Parathyroid adenoma (tissue), 2 donors: ENCODE measurements at regions not wholly inside any gene's neighbourhood (a gene's known extent, or its start where the extent isn't known, plus 50 kb on each side); places are given as distances from the start of the nearest gene placed in this dataset.

Source experiments
- H2AFZ ChIP-seq: fragments of 300-600 bp; sonication (generic); one replicate; pipeline ENCODE4 v1.7.0; 2017; ENCODE audit warnings: antibody characterized with exemption, mild to moderate bottlenecking
- H3K27ac ChIP-seq: fragments of 300-600 bp; sonication (generic); one replicate; pipeline ENCODE4 v1.7.0; 2017
- H3K27me3 ChIP-seq: fragments of 300-600 bp; sonication (generic); one replicate; pipeline ENCODE4 v1.7.0; 2017; ENCODE audit warnings: low read length; ENCODE audit not compliant: control insufficient read depth, insufficient read depth
- H3K36me3 ChIP-seq: fragments of 300-600 bp; sonication (generic); one replicate; pipeline ENCODE4 v1.7.0; 2017; ENCODE audit warnings: low read length; ENCODE audit not compliant: control insufficient read depth, insufficient read depth
- H3K4me1 ChIP-seq: fragments of 300-600 bp; sonication (generic); one replicate; pipeline ENCODE4 v1.7.0; 2017; ENCODE audit warnings: control low read depth
- H3K4me2 ChIP-seq: fragments of 300-600 bp; sonication (generic); one replicate; pipeline ENCODE4 v1.7.0; 2017; ENCODE audit warnings: low read length
- H3K4me3 ChIP-seq: fragments of 300-600 bp; sonication (generic); one replicate; pipeline ENCODE4 v1.7.0; 2017; ENCODE audit warnings: low read depth, low read length
- H3K79me2 ChIP-seq: fragments of 300-600 bp; sonication (generic); one replicate; pipeline ENCODE4 v1.7.0; 2017; ENCODE audit warnings: control low read depth
- H3K9ac ChIP-seq: fragments of 300-600 bp; sonication (generic); one replicate; pipeline ENCODE4 v1.7.0; 2017; ENCODE audit warnings: mild to moderate bottlenecking
- H3K9me3 ChIP-seq: fragments of 300-600 bp; sonication (generic); one replicate; pipeline ENCODE4 v1.7.0; 2017; ENCODE audit warnings: low read length; ENCODE audit not compliant: control insufficient read depth
- TF ChIP-seq, protein P1 (sequence below): fragments of 300-600 bp; sonication (generic); IDR thresholded peaks from one replicate; pipeline ENCODE4 v1.7.0; 2017; ENCODE audit warnings: antibody characterized with exemption, mild to moderate bottlenecking
- donor health status: primary hyperparathyroidism.

DNA sequence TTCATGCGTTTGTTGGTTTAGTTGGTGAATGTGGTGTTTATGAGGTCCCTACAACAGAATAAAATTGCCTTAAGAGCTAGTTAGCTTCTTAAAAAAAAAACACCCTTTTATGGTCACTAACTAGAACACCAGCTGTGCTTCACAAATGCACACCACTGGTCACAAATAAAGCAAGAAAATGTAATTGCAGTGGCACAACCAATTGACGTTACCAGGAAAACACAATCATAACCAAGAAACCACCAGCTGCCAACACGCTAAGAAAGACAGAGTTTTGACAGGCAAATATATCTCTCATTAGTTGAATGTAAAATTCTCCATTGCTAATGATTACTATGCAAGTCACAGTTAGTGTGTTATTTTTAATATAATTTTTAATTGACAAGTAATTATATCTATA lies 389.9 kb downstream of the ADAMTS20 start:
- TF ChIP-seq, protein P1, sequence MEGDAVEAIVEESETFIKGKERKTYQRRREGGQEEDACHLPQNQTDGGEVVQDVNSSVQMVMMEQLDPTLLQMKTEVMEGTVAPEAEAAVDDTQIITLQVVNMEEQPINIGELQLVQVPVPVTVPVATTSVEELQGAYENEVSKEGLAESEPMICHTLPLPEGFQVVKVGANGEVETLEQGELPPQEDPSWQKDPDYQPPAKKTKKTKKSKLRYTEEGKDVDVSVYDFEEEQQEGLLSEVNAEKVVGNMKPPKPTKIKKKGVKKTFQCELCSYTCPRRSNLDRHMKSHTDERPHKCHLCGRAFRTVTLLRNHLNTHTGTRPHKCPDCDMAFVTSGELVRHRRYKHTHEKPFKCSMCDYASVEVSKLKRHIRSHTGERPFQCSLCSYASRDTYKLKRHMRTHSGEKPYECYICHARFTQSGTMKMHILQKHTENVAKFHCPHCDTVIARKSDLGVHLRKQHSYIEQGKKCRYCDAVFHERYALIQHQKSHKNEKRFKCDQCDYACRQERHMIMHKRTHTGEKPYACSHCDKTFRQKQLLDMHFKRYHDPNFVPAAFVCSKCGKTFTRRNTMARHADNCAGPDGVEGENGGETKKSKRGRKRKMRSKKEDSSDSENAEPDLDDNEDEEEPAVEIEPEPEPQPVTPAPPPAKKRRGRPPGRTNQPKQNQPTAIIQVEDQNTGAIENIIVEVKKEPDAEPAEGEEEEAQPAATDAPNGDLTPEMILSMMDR: no peak
- Histone ChIP-seq H3K9ac (no peak overlapping the region), H3K36me3 (no peaks in the 10 kb centered on the region), H3K4me2 (no peak overlapping the region), H3K27me3 (no peaks in the 10 kb centered on the region), H3K27ac (no peak overlapping the region), H3K4me3 (no peak overlapping the region), H2AFZ (no peak overlapping the region), H3K9me3 (no peaks in the 10 kb centered on the region), H3K79me2 (no peaks in the 10 kb centered on the region), H3K4me1 (no peaks in the 10 kb centered on the region)

DNA sequence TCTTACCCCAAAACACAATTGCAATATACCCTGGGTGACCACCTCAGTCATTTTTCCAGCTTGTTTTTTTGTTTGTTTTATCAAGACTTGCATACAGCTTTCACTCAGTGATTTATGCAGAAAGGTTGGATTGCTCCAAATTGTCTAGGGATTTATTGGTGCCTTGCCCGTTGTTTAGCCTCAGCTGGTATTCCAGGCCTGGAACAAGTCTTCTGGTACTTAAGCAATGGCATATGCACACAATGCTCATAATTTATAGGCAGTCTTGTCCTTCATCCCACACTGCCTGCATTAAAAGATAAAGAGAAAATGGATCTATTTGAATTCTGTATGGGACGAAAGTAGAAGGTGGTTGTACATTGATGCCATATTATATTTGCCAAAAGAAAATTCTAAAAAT lies 392.5 kb downstream of the ADAMTS20 start:
- Histone ChIP-seq H3K4me3 (no peak overlapping the region), H3K36me3 (no peaks in the 10 kb centered on the region), H3K9me3 (no peaks in the 10 kb centered on the region), H3K9ac (no peak overlapping the region), H3K27me3 (no peaks in the 10 kb centered on the region), H3K4me2 (no peak overlapping the region), H3K79me2 (no peaks in the 10 kb centered on the region), H3K4me1 (no peaks in the 10 kb centered on the region), H3K27ac (no peak overlapping the region), H2AFZ (no peak overlapping the region)
- TF ChIP-seq, protein P1: no peak

DNA sequence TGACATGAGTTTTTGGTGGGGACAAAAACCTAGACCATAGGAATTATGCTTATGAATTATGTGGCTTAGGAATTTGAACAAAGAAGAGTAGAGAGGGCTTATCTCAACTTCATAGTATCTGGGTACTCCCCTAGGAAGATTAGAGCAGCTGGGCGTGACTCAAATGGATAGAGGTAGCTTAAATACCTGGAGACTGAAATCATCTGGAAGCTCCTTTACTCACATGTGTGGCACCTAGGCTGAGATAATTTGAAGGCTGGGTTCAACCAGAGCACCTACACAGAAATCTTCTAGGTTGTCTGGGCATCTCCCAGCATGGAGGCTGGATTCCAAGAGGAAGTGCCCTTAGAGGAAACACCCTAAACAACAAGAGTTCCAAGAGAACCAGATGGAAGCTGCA lies 393.9 kb downstream of the ADAMTS20 start:
- Histone ChIP-seq H2AFZ (no peak overlapping the region), H3K27ac (no peak overlapping the region), H3K9ac (no peak overlapping the region), H3K9me3 (no peaks in the 10 kb centered on the region), H3K79me2 (no peaks in the 10 kb centered on the region), H3K36me3 (no peaks in the 10 kb centered on the region), H3K4me1 (no peaks in the 10 kb centered on the region), H3K4me2 (no peak overlapping the region), H3K27me3 (no peaks in the 10 kb centered on the region), H3K4me3 (no peak overlapping the region)
- TF ChIP-seq, protein P1: no peak

DNA sequence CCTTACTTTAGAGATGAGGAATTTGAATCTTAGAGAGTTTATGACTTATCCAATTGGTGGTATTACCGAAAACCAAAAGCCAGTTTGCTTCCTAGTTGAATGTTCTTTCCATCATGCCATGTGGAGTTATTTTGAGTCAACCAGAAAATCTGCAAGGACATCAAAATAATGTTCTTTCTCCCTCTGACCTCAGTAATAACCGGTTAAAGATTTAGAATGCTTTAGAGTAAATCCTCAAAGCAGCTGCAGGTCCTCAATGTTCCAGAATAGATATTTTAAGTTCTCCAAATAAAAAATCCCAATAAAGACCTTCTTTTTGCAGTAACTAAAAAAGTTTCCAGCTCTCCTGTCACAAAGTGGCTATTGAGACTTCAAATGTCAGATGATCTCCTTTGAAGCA lies 396.6 kb downstream of the ADAMTS20 start:
- Histone ChIP-seq H3K9me3 (no peaks in the 10 kb centered on the region), H3K79me2 (no peaks in the 10 kb centered on the region), H3K4me2 (no peak overlapping the region), H2AFZ (no peak overlapping the region), H3K4me1 (no peaks in the 10 kb centered on the region), H3K27ac (no peak overlapping the region), H3K27me3 (no peaks in the 10 kb centered on the region), H3K36me3 (no peaks in the 10 kb centered on the region), H3K9ac (no peak overlapping the region), H3K4me3 (no peak overlapping the region)
- TF ChIP-seq, protein P1: no peak

DNA sequence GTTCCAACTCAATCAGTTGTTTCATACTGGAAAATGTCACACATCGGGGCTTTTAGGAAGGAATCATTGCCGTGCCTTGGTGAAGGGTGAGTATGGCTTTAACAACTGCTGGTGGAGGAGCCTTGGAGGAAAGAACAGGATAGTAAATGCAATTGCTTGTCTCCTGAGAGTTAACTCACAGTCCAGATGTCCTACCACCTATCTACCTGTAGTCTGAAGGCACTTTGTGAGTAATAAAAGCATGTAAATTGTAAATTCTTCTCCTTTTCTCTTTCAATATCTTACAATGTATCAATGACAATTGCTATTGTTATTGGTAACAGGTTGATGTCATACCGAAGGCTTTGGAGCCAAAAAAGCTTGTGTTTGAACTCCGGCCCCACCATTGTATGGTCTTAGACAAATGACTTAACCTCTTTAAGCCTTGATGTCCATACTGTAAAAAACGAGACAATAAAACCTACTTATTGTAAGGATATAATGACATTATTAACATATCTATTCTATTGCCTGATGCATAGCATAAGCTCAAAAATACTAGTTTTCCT lies 397.4 kb downstream of the ADAMTS20 start:
- Histone ChIP-seq H3K4me2 (no peak overlapping the region), H3K79me2 (no peaks in the 10 kb centered on the region), H3K9ac (no peak overlapping the region), H3K4me3 (no peak overlapping the region), H3K9me3 (no peaks in the 10 kb centered on the region), H3K27ac (no peak overlapping the region), H3K36me3 (no peaks in the 10 kb centered on the region), H2AFZ (no peak overlapping the region), H3K27me3 (no peaks in the 10 kb centered on the region), H3K4me1 (no peaks in the 10 kb centered on the region)
- TF ChIP-seq, protein P1: no peak
